ENCODE measurements at regions not wholly inside any gene's neighbourhood (a gene's known extent, or its start where the extent isn't known, plus 50 kb on each side); places are given as distances from the start of the nearest gene placed in this dataset.

- TF ChIP-seq CTCF (IDR thresholded peaks at IDR 0.05) (no peak), POLR2A (IDR thresholded peaks at IDR 0.05) (no peak)
Measured at GRCh38 chr6:121994919-121995318, 404.5 kb upstream of the HSF2 start.

Data from heart left ventricle (tissue), 13 donors.